Nephron progenitor cell (in vitro differentiated cells): ENCODE measurements at regions not wholly inside any gene's neighbourhood (a gene's known extent, or its start where the extent isn't known, plus 50 kb on each side); places are given as distances from the start of the nearest gene placed in this dataset.

Experiments
- DNase-seq: peaks from one replicate; pipeline ENCODE4 v3.0.0; 2021
- H3K27ac Mint-ChIP-seq: 2 replicates; pipeline ENCODE4 v1.8.0; 2021; ENCODE audit warnings: mild to moderate bottlenecking, moderate library complexity, mixed read lengths
- H3K27me3 Mint-ChIP-seq: 2 replicates; pipeline ENCODE4 v1.8.0; 2021; ENCODE audit warnings: mild to moderate bottlenecking, low read depth, mixed read lengths; ENCODE audit not compliant: poor library complexity
- H3K36me3 Mint-ChIP-seq: 2 replicates; pipeline ENCODE4 v1.8.0; 2021; ENCODE audit warnings: low read depth, mixed read lengths
- H3K4me1 Mint-ChIP-seq: 2 replicates; pipeline ENCODE4 v1.8.0; 2021; ENCODE audit warnings: mixed read lengths
- H3K4me3 Mint-ChIP-seq: 2 replicates; pipeline ENCODE4 v1.8.0; 2021; ENCODE audit warnings: mild to moderate bottlenecking, moderate library complexity, mixed read lengths
- H3K9me3 Mint-ChIP-seq: 2 replicates; pipeline ENCODE4 v1.8.0; 2021; ENCODE audit warnings: mild to moderate bottlenecking, moderate library complexity, mixed read lengths
- CTCF ChIP-seq: fragments of 200-600 bp; sonication (generic); IDR thresholded peaks from 2 replicates; pipeline ENCODE4 v1.5.0; 2021; ENCODE audit warnings: antibody characterized with exemption

- H3K27me3 Mint-ChIP-seq, result no peaks in the 10 kb centered on the region
- no peak for DNase-seq
- H3K27ac Mint-ChIP-seq, result no peak overlapping the region
- no peak for TF ChIP-seq CTCF
- H3K4me3 Mint-ChIP-seq, result no peak overlapping the region
- no peaks in the 10 kb centered on the region for H3K4me1 Mint-ChIP-seq
- no peaks in the 10 kb centered on the region for H3K9me3 Mint-ChIP-seq
- H3K36me3 Mint-ChIP-seq, result no peaks in the 10 kb centered on the region
These were observed 265.5 kb downstream of the ATP23 start for GRCh38 chr12:58206876-58207275.

GRCh38 chr12:58211211-58211610, 269.8 kb downstream of the ATP23 start:
- H3K36me3 Mint-ChIP-seq, result no peaks in the 10 kb centered on the region
- H3K27me3 Mint-ChIP-seq, result no peaks in the 10 kb centered on the region
- no peak overlapping the region for H3K27ac Mint-ChIP-seq
- H3K4me1 Mint-ChIP-seq, result no peaks in the 10 kb centered on the region
- TF ChIP-seq CTCF, result no peak
- no peak for DNase-seq
- H3K9me3 Mint-ChIP-seq, result no peaks in the 10 kb centered on the region
- no peak overlapping the region for H3K4me3 Mint-ChIP-seq

- H3K27ac Mint-ChIP-seq, result no peak overlapping the region
- no peak for DNase-seq
- no peaks in the 10 kb centered on the region for H3K9me3 Mint-ChIP-seq
- H3K27me3 Mint-ChIP-seq, result no peaks in the 10 kb centered on the region
- H3K4me1 Mint-ChIP-seq, result no peaks in the 10 kb centered on the region
- H3K4me3 Mint-ChIP-seq, result no peak overlapping the region
- no peak for TF ChIP-seq CTCF
- no peaks in the 10 kb centered on the region for H3K36me3 Mint-ChIP-seq
These were observed 275.8 kb downstream of the ATP23 start for GRCh38 chr12:58217130-58217529.

GRCh38 chr12:58224536-58225105, 283.3 kb downstream of the ATP23 start:
- Mint-ChIP-seq H3K4me3 (no peak overlapping the region), H3K27ac (no peak overlapping the region), H3K9me3 (peaks cover 5% of the 10 kb centered on the region), H3K36me3 (no peaks in the 10 kb centered on the region), H3K4me1 (no peaks in the 10 kb centered on the region), H3K27me3 (no peaks in the 10 kb centered on the region)
- TF ChIP-seq CTCF, result no peak
- no peak for DNase-seq

GRCh38 chr12:58225203-58225877, 284.0 kb downstream of the ATP23 start:
- no peak for DNase-seq
- no peak for TF ChIP-seq CTCF
- peaks cover 12% of the 10 kb centered on the region for H3K9me3 Mint-ChIP-seq
- H3K4me3 Mint-ChIP-seq, result no peak overlapping the region
- H3K27me3 Mint-ChIP-seq, result no peaks in the 10 kb centered on the region
- no peaks in the 10 kb centered on the region for H3K4me1 Mint-ChIP-seq
- no peak overlapping the region for H3K27ac Mint-ChIP-seq
- no peaks in the 10 kb centered on the region for H3K36me3 Mint-ChIP-seq

- Mint-ChIP-seq H3K4me1 (no peaks in the 10 kb centered on the region), H3K27me3 (no peaks in the 10 kb centered on the region), H3K9me3 (peaks cover 34% of the 10 kb centered on the region), H3K27ac (no peak overlapping the region), H3K36me3 (no peaks in the 10 kb centered on the region), H3K4me3 (no peak overlapping the region)
- TF ChIP-seq CTCF, result no peak
- DNase-seq, result no peak
These were observed 292.5 kb downstream of the ATP23 start for GRCh38 chr12:58233886-58234285.
